IMR-90 (cell line): ENCODE measurements at regions not wholly inside any gene's neighbourhood (a gene's known extent, or its start where the extent isn't known, plus 50 kb on each side); places are given as distances from the start of the nearest gene placed in this dataset.

Experiments
- ATAC-seq: fragments of 200-7000 bp; cut with Tn5 transposase; 2 replicates; pipeline ENCODE4 v1.9.1; 2020; ENCODE audit warnings: low read depth, mild to moderate bottlenecking, moderate library complexity
- BruUV-seq: library from RNA; stranded (reverse); fragments of 400-500 nt; replicated peaks from 2 replicates; lab custom pipeline; 2021; lab: Mats Ljungman, UMichigan
- CTCF ChIA-PET: fragments of 300-600 bp; formaldehyde crosslinking; extraction: SDS; loops from one replicate; lab custom pipeline; 2021; ENCODE audit warnings: antibody characterized with exemption; lab: Yijun Ruan, JAX
- POLR2A ChIA-PET: fragments of 300-600 bp; sonication (Branson Sonifier 250); formaldehyde crosslinking; loops from one replicate; lab custom pipeline; 2022; ENCODE audit warnings: antibody characterized with exemption; ENCODE audit not compliant: unreplicated experiment; lab: Charles Lee
- DNase-seq: peaks from one replicate; pipeline ENCODE4 v3.0.0; 2013
- H2AFZ ChIP-seq: replicated peaks from 2 replicates; pipeline ENCODE3; 2013; ENCODE audit warnings: low read length, mild to moderate bottlenecking; ENCODE audit not compliant: poor library complexity
- H2AK5ac ChIP-seq: 2 replicates; pipeline ENCODE4 v1.6.1; 2013; ENCODE audit warnings: low read depth, low read length, inconsistent platforms
- H2AK9ac ChIP-seq: replicated peaks from 2 replicates; pipeline ENCODE3; 2013; ENCODE audit warnings: mild to moderate bottlenecking, low read depth, low read length, moderate library complexity; ENCODE audit not compliant: poor library complexity
- H2BK120ac ChIP-seq: 2 replicates; pipeline ENCODE4 v1.6.1; 2013; ENCODE audit warnings: low read depth, low read length, inconsistent platforms
- H2BK15ac ChIP-seq: 3 replicates; pipeline ENCODE4 v1.6.1; 2013; ENCODE audit warnings: low read depth, low read length, inconsistent platforms
- H2BK20ac ChIP-seq: 2 replicates; pipeline ENCODE4 v1.6.1; 2013; ENCODE audit warnings: low read depth, mild to moderate bottlenecking, inconsistent platforms, low read length, moderate library complexity
- H2BK5ac ChIP-seq: 2 replicates; pipeline ENCODE4 v1.6.1; 2013; ENCODE audit warnings: mild to moderate bottlenecking, low read depth, low read length, inconsistent platforms; ENCODE audit not compliant: poor library complexity, severe bottlenecking
- H3K14ac ChIP-seq: replicated peaks from 2 replicates; pipeline ENCODE4 v1.6.1; 2013; ENCODE audit warnings: low read depth, low read length, inconsistent platforms
- H3K18ac ChIP-seq: 2 replicates; pipeline ENCODE4 v1.6.1; 2013; ENCODE audit warnings: low read depth, low read length, control low read depth
- H3K23ac ChIP-seq: 2 replicates; pipeline ENCODE4 v1.6.1; 2013; ENCODE audit warnings: low read depth, low read length, inconsistent platforms
- H3K27ac ChIP-seq: 2 replicates; pipeline ENCODE4 v1.5.1; 2013; ENCODE audit warnings: mild to moderate bottlenecking, control low read depth, low read length; ENCODE audit not compliant: insufficient read depth
- H3K27me3 ChIP-seq: 2 replicates; pipeline ENCODE4 v1.6.1; 2013; ENCODE audit warnings: low read length; ENCODE audit not compliant: control insufficient read depth, insufficient read depth
- H3K36me3 ChIP-seq: 2 replicates; pipeline ENCODE4 v1.6.1; 2013; ENCODE audit warnings: low read length, mixed read lengths; ENCODE audit not compliant: control insufficient read depth, insufficient read depth
- H3K4ac ChIP-seq: 2 replicates; pipeline ENCODE4 v1.6.1; 2013; ENCODE audit warnings: low read depth, low read length, inconsistent platforms
- H3K4me1 ChIP-seq: 2 replicates; pipeline ENCODE4 v1.6.1; 2013; ENCODE audit warnings: low read length, mixed read lengths; ENCODE audit not compliant: control insufficient read depth, insufficient read depth
- H3K4me2 ChIP-seq: 2 replicates; pipeline ENCODE4 v1.6.1; 2013; ENCODE audit warnings: low read depth, mild to moderate bottlenecking, control low read depth, low read length, moderate library complexity
- H3K4me3 ChIP-seq: 2 replicates; pipeline ENCODE4 v1.5.1; 2013; ENCODE audit warnings: low read depth, mild to moderate bottlenecking, control low read depth, low read length, moderate library complexity; ENCODE audit not compliant: insufficient read depth
- H3K56ac ChIP-seq: 2 replicates; pipeline ENCODE4 v1.6.1; 2013; ENCODE audit warnings: low read length, inconsistent platforms; ENCODE audit not compliant: insufficient read depth; ENCODE audit errors: extremely low read depth
- H3K79me1 ChIP-seq, 2 experiments: 2 replicates each; pipeline ENCODE4 v1.6.1; 2013; ENCODE audit warnings: low read length in 2 of 2, inconsistent platforms in 1 of 2, low read depth in 1 of 2
- H3K9ac ChIP-seq: 2 replicates; pipeline ENCODE4 v1.6.1; 2013; ENCODE audit warnings: low read depth, low read length, control low read depth
- H3K9me1 ChIP-seq: 2 replicates; pipeline ENCODE4 v1.6.1; 2013; ENCODE audit warnings: low read length, inconsistent platforms; ENCODE audit not compliant: insufficient read depth
- H3K9me3 ChIP-seq: 2 replicates; pipeline ENCODE4 v1.6.1; 2013; ENCODE audit warnings: low read length; ENCODE audit not compliant: control insufficient read depth, insufficient read depth
- H4K20me1 ChIP-seq: 2 replicates; pipeline ENCODE4 v1.6.1; 2013; ENCODE audit warnings: low read length, inconsistent platforms; ENCODE audit not compliant: insufficient read depth
- H4K5ac ChIP-seq: 2 replicates; pipeline ENCODE4 v1.6.1; 2013; ENCODE audit warnings: mild to moderate bottlenecking, low read depth, low read length, control low read depth
- H4K8ac ChIP-seq, 2 experiments: 2 replicates each; pipeline ENCODE4 v1.6.1; 2013; ENCODE audit warnings: low read depth in 2 of 2, low read length in 2 of 2, control low read depth in 1 of 2, inconsistent platforms in 1 of 2
- H4K91ac ChIP-seq: 2 replicates; pipeline ENCODE4 v1.6.1; 2013; ENCODE audit warnings: low read depth, low read length, inconsistent platforms; ENCODE audit not compliant: insufficient read depth
- BHLHE40 ChIP-seq: fragments of 150-350 bp; IDR thresholded peaks from 2 replicates; pipeline ENCODE4 v1.6.1; 2016; ENCODE audit warnings: mild to moderate bottlenecking, low read depth, low read length
- CEBPB ChIP-seq: IDR thresholded peaks from 2 replicates; pipeline ENCODE4 v1.6.1; 2012; ENCODE audit warnings: low read depth, low read length, improper control_type of control experiment
- CHD1 ChIP-seq: IDR thresholded peaks from 2 replicates; pipeline ENCODE4 v1.6.1; 2012; ENCODE audit warnings: low read depth, low read length, improper control_type of control experiment
- CTCF ChIP-seq: conservative IDR thresholded peaks from 2 replicates; pipeline ENCODE4 v1.5.1; 2012; ENCODE audit warnings: mild to moderate bottlenecking, low read depth, low read length, improper control_type of control experiment
- ELK1 ChIP-seq: fragments of 150-350 bp; IDR thresholded peaks from 2 replicates; pipeline ENCODE4 v1.6.1; 2016; ENCODE audit warnings: low read depth, mild to moderate bottlenecking, low read length, moderate library complexity, borderline replicate concordance
- MAFK ChIP-seq: IDR thresholded peaks from 2 replicates; pipeline ENCODE4 v1.6.1; 2012; ENCODE audit warnings: low read depth, low read length, improper control_type of control experiment
- MXI1 ChIP-seq: IDR thresholded peaks from 2 replicates; pipeline ENCODE4 v1.6.1; 2012; ENCODE audit warnings: low read depth, mild to moderate bottlenecking, low read length, moderate library complexity, borderline replicate concordance
- POLR2A ChIP-seq: IDR thresholded peaks from 2 replicates; pipeline ENCODE4 v1.6.1; 2012; ENCODE audit warnings: mild to moderate bottlenecking, low read depth, low read length
- RCOR1 ChIP-seq: IDR thresholded peaks from 2 replicates; pipeline ENCODE4 v1.6.1; 2012; ENCODE audit warnings: mild to moderate bottlenecking, low read length, improper control_type of control experiment; ENCODE audit not compliant: insufficient replicate concordance
- RFX5 ChIP-seq: IDR thresholded peaks from 2 replicates; pipeline ENCODE4 v1.8.0; 2012; ENCODE audit warnings: low read depth, mild to moderate bottlenecking, low read length, moderate library complexity
- SMC3 ChIP-seq: fragments of 150-350 bp; IDR thresholded peaks from 2 replicates; pipeline ENCODE4 v1.6.1; 2016; ENCODE audit warnings: low read depth, mild to moderate bottlenecking, antibody characterized with exemption, low read length, moderate library complexity
- USF2 ChIP-seq: fragments of 150-350 bp; IDR thresholded peaks from 2 replicates; pipeline ENCODE4 v1.6.1; 2017; ENCODE audit warnings: mild to moderate bottlenecking, antibody characterized with exemption, low read length, low read depth
- WGBS, 2 experiments: methylation state at CpG; one replicate each; pipeline versions ENCODE4 v1.1.5 to v1.1.7; 2013; ENCODE audit warnings: missing lambda C conversion rate in 2 of 2; ENCODE audit not compliant: insufficient read length in 1 of 2; ENCODE audit errors: extremely low coverage in 2 of 2; 5-methylcytosine and 5-hydroxymethylcytosine counted together
- dilution Hi-C: fragments of 300-500 bp; cut with HindIII; formaldehyde crosslinking; loops from one replicate; pipeline ENCODE4 v1.14.3; 2018; ENCODE audit warnings: low sequenced_read_pairs; ENCODE audit not compliant: unreplicated experiment
- in situ Hi-C: fragments of 300-500 bp; cut with MboI; formaldehyde crosslinking; loops from 3 replicates; pipeline ENCODE4 v1.14.3; 2019; ENCODE audit warnings: low sequenced_read_pairs, inconsistent platforms, mixed read lengths
- intact Hi-C: fragments of 100-400 bp; cut with micrococcal nuclease; formaldehyde crosslinking; loops from 2 replicates; pipeline ENCODE4 v1.10.0; 2022

- Histone ChIP-seq H2BK120ac (no peak overlapping the region), H3K56ac (no peak overlapping the region), H3K4ac (no peak overlapping the region), H3K18ac (no peak overlapping the region), H2AFZ (no peak overlapping the region), H4K91ac (no peak overlapping the region), H3K27me3 (no peaks in the 10 kb centered on the region), H3K4me1 (no peaks in the 10 kb centered on the region), H4K5ac (no peak overlapping the region), H3K14ac (no peak overlapping the region), H4K8ac (no peak overlapping the region), H2BK15ac (no peak overlapping the region), H3K4me2 (no peak overlapping the region), H2BK20ac (no peak overlapping the region), H3K36me3 (no peaks in the 10 kb centered on the region), H3K23ac (no peak overlapping the region), H4K20me1 (no peaks in the 10 kb centered on the region), H3K79me1 (no peaks in the 10 kb centered on the region), H2BK5ac (no peak overlapping the region), H3K9me3 (peaks cover 9% of the 10 kb centered on the region), H3K27ac (no peak overlapping the region), H2AK9ac (no peak overlapping the region), H3K9ac (no peak overlapping the region), H3K9me1 (no peaks in the 10 kb centered on the region), H2AK5ac (no peak overlapping the region), H3K4me3 (no peak overlapping the region)
- ATAC-seq = no peak
- BruUV-seq = no TSS peak
- in situ Hi-C loops (no loop called here), intact Hi-C loops (no loop called here), dilution Hi-C loops (no loop called here)
- WGBS, 2 experiments = 60% methylated on average over 4 of the region's 9 CpGs; no CpG with 5 or more reads in 1 of the 2 experiments
- ChIA-PET POLR2A (no interaction called here), CTCF (no interaction called here)
- TF ChIP-seq POLR2A = no peak
- no peak for TF ChIP-seq RCOR1
- TF ChIP-seq USF2 = no peak
- no peak for TF ChIP-seq CEBPB
- no peak for TF ChIP-seq MAFK
- no peak for TF ChIP-seq SMC3
- TF ChIP-seq CTCF = no peak
- no peak for TF ChIP-seq RFX5
- no peak for TF ChIP-seq MXI1
- TF ChIP-seq ELK1 = no peak
- TF ChIP-seq BHLHE40 = no peak
- TF ChIP-seq CHD1 = no peak
- DNase-seq = no peak
Measured at GRCh38 chr2:236408786-236409185, 144.6 kb upstream of the ASB18 start.
